GM12873 (cell line): ENCODE measurements at regions not wholly inside any gene's neighbourhood (a gene's known extent, or its start where the extent isn't known, plus 50 kb on each side); places are given as distances from the start of the nearest gene placed in this dataset.

Experiments used
- CTCF ChIP-seq: IDR thresholded peaks from 2 replicates; pipeline ENCODE4 v1.5.1; 2012; ENCODE audit warnings: low read depth, mild to moderate bottlenecking, moderate library complexity, low read length, control low read depth; ENCODE audit not compliant: insufficient read depth; ENCODE audit errors: missing control alignments

DNA sequence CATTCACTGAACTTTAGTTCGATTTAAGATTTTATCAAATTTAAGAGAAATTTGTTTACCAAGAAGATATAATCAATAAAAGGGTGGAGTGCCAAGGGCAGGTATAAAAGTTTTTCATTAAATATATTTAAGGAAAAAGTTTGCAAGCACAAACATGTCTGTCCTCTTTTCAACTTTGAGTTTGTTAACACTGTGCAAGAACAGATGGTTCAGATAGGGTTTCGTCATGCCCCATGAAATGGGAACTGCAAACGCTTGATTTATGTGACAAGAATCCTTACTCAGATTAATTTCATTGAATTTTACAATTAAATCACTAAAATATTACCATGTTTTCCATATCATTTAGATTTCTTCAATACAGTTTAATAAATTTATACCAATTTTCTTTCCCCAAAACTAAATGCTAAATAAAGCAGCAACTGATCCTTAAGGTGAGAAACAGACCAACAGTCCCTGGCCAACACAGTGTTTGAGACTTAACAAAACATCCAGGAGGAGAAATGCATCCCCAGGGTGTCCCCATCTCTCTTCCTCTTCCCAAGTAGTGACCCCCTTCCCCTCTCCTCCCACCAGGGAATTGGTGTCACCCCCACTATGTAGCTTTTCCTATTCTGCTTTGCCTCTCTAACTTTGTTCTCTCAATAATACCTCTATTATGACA lies 292.9 kb downstream of the LTN1 start:
- TF ChIP-seq CTCF, result no peak

DNA sequence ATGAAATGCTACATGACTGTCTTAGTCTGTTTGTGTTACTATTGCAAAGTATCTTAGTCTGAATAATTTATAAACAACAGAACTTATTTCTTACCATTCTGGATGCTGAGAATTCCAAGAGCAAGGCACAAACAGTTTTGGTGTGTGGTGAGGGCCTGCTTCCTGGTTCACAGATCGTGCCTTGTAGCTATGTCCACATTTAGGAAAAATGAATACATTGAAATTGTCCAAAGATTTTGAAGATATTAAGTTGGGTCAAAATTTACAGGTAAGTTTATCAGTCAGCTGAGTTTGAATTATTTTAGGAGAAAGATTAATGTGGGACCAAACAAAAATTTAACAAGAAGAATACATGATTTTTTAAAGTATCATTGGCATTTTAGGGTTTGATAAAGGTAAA lies 293.5 kb downstream of the LTN1 start:
- no peak for TF ChIP-seq CTCF

DNA sequence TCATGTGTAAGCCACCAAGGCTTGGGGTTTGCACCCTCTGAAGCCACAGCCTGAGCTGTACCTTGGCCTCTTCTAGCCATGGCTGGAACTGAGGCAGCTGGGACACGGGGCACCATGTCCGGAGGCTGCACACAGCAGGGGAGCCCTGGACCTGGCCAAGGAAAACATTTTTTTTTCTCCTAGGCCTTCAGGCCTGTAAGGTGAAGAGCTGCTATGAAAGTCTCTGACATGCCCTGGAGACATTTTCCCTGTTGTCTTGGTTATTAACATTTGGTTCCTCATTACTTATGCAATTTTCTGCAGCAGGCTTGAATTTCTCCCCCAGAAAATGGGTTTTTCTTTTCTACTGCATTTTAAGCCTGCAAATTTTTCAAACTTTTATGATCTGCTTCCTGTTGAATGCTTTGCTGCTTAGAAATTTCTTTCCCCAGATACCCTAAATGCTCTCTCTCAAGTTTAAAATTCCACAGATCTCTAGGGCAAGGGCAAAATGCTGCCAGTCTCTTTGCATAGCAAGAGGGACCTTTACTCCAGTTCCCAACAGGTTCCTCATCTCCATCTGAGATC lies 295.8 kb downstream of the LTN1 start:
- TF ChIP-seq CTCF, result no peak

GRCh38 chr21:28693476-28693875 lies 299.2 kb downstream of the LTN1 start:
- TF ChIP-seq CTCF, result no peak

- TF ChIP-seq CTCF, result no peak
These were observed 302.5 kb downstream of the LTN1 start for GRCh38 chr21:28690196-28690595.

GRCh38 chr21:28688381-28688780 lies 304.3 kb downstream of the LTN1 start:
- no peak for TF ChIP-seq CTCF

- TF ChIP-seq CTCF, result no peak
These were observed 305.1 kb downstream of the LTN1 start for GRCh38 chr21:28687586-28687985.
